ENCODE measurements at regions not wholly inside any gene's neighbourhood (a gene's known extent, or its start where the extent isn't known, plus 50 kb on each side); places are given as distances from the start of the nearest gene placed in this dataset.

- TF ChIP-seq POLR2AphosphoS5 (IDR thresholded peaks at IDR 0.05) (peak in 1 of 3 donors; percentile 43), POLR2A (IDR thresholded peaks at IDR 0.05) (no peak), CTCF (IDR thresholded peaks at IDR 0.05) (no peak)
Observed at GRCh38 chr7:25456467-25457171, 228.3 kb upstream of the NPVF start.

Measured in breast epithelium (tissue), 3 donors.